SK-N-SH (cell line): ENCODE measurements at regions not wholly inside any gene's neighbourhood (a gene's known extent, or its start where the extent isn't known, plus 50 kb on each side); places are given as distances from the start of the nearest gene placed in this dataset.

Source experiments
- CTCF ChIA-PET: fragments of 300-600, 350-600 bp; formaldehyde crosslinking; extraction: SDS; loops from one replicate; lab custom pipeline; 2021; lab: Yijun Ruan, JAX
- POLR2A ChIA-PET: fragments of 350-600 bp; sonication (Branson Sonifier 250); formaldehyde crosslinking; extraction: SDS; loops from one replicate; lab custom pipeline; 2020; ENCODE audit warnings: antibody characterized with exemption, inconsistent platforms; lab: Yijun Ruan, JAX
- DNase-seq: peaks from one replicate; pipeline ENCODE4 v3.0.0; 2012
- H2AFZ ChIP-seq: fragments of 200-600 bp; sonication (generic); 2 replicates; pipeline ENCODE4 v1.8.1; 2016; ENCODE audit warnings: antibody characterized with exemption, mild to moderate bottlenecking, low read depth
- H3F3A ChIP-seq: fragments of 200-600 bp; sonication (generic); replicated peaks from 2 replicates; pipeline ENCODE3; 2016; ENCODE audit warnings: antibody characterized with exemption, mild to moderate bottlenecking; ENCODE audit not compliant: insufficient read depth
- H3K27ac ChIP-seq, 2 experiments: fragments of 200-500 bp in 1 of 2; fragments of 200-600 bp in 1 of 2; sonication (Bioruptor generic) in 1 of 2; sonication (generic), shearing (Covaris generic) in 1 of 2; 2 replicates each; pipeline versions ENCODE4 v1.5.1 to v1.6.1; 2014 to 2016; ENCODE audit warnings: low read depth in 2 of 2, inconsistent platforms in 1 of 2, low read length in 1 of 2, mild to moderate bottlenecking in 1 of 2, mixed read lengths in 1 of 2
- H3K27me3 ChIP-seq: fragments of 200-600 bp; sonication (generic), shearing (Covaris generic); 2 replicates; pipeline ENCODE4 v1.6.1; 2016; ENCODE audit warnings: mixed run types; ENCODE audit not compliant: insufficient read depth
- H3K36me3 ChIP-seq, 2 experiments: fragments of 200-500 bp in 1 of 2; fragments of 200-600 bp in 1 of 2; sonication (Bioruptor generic) in 1 of 2; sonication (generic) in 1 of 2; replicated peaks in 1 of 2; 2 replicates each; pipeline versions ENCODE3 to v1.5.1; 2014 to 2016; ENCODE audit warnings: low read length in 1 of 2, mild to moderate bottlenecking in 1 of 2; ENCODE audit not compliant: insufficient read depth in 2 of 2, control insufficient read depth in 1 of 2
- H3K4me1 ChIP-seq, 2 experiments: fragments of 200-500 bp in 1 of 2; fragments of 200-600 bp in 1 of 2; sonication (Bioruptor generic) in 1 of 2; sonication (generic), shearing (Covaris generic) in 1 of 2; 2 replicates each; pipeline versions ENCODE4 v1.5.1 to v1.6.1; 2014 to 2016; ENCODE audit warnings: low read depth in 1 of 2, low read length in 1 of 2, mixed run types in 1 of 2; ENCODE audit not compliant: insufficient read depth in 2 of 2, control insufficient read depth in 1 of 2
- H3K4me2 ChIP-seq: fragments of 200-600 bp; sonication (generic), shearing (Covaris generic); 2 replicates; pipeline ENCODE4 v1.6.1; 2017; ENCODE audit warnings: mixed run types
- H3K4me3 ChIP-seq, 2 experiments: fragments of 200-500 bp in 1 of 2; fragments of 200-600 bp in 1 of 2; sonication (Bioruptor generic) in 1 of 2; sonication (generic), shearing (Covaris generic) in 1 of 2; 2 replicates each; pipeline versions ENCODE4 v1.5.1 to v1.8.1; 2014 to 2016; ENCODE audit warnings: low read depth in 2 of 2, inconsistent platforms in 1 of 2, low read length in 1 of 2, mild to moderate bottlenecking in 1 of 2, mixed read lengths in 1 of 2, moderate library complexity in 1 of 2
- H3K79me2 ChIP-seq: fragments of 200-600 bp; sonication (generic); 2 replicates; pipeline ENCODE4 v1.8.1; 2017; ENCODE audit warnings: mild to moderate bottlenecking; ENCODE audit not compliant: insufficient read depth
- H3K9ac ChIP-seq: fragments of 200-600 bp; sonication (generic); 2 replicates; pipeline ENCODE4 v1.6.1; 2017; ENCODE audit warnings: mixed run types
- H3K9me2 ChIP-seq: fragments of 200-600 bp; sonication (generic); 2 replicates; pipeline ENCODE4 v1.6.1; 2017; ENCODE audit warnings: mixed run types
- H3K9me3 ChIP-seq: fragments of 200-600 bp; sonication (generic); 2 replicates; pipeline ENCODE4 v1.6.1; 2017; ENCODE audit warnings: mixed run types, mild to moderate bottlenecking, moderate library complexity
- H4K20me1 ChIP-seq: fragments of 200-600 bp; sonication (generic); 2 replicates; pipeline ENCODE4 v1.6.1; 2017; ENCODE audit warnings: mild to moderate bottlenecking, mixed run types; ENCODE audit not compliant: insufficient read depth
- FOXJ3 ChIP-seq: sonication (generic); formaldehyde crosslinking; IDR thresholded peaks from 2 replicates; pipeline ENCODE4 v1.5.1; 2020; ENCODE audit warnings: mild to moderate bottlenecking, missing genetic modification reagents
- FOXM1 ChIP-seq: IDR thresholded peaks from 2 replicates; pipeline ENCODE4 v1.4.0; 2012; ENCODE audit warnings: low read depth, mild to moderate bottlenecking
- MEF2A ChIP-seq: IDR thresholded peaks from 2 replicates; pipeline ENCODE4 v1.4.0; 2012; ENCODE audit warnings: low read depth, borderline replicate concordance
- NFIC ChIP-seq: IDR thresholded peaks from 2 replicates; pipeline ENCODE4 v1.4.0; 2012; ENCODE audit warnings: borderline replicate concordance
- SIN3A ChIP-seq: IDR thresholded peaks from 2 replicates; pipeline ENCODE4 v1.6.1; 2012; ENCODE audit warnings: low read depth, mild to moderate bottlenecking, low read length, moderate library complexity, borderline replicate concordance
- USF1 ChIP-seq: IDR thresholded peaks from 2 replicates; pipeline ENCODE4 v1.4.0; 2012; ENCODE audit warnings: low read depth, borderline replicate concordance
- YY1 ChIP-seq: IDR thresholded peaks from 2 replicates; pipeline ENCODE4 v1.4.0; 2012; ENCODE audit warnings: low read depth, mild to moderate bottlenecking
- WGBS: methylation state at CpG from one replicate; pipeline ENCODE4 v1.1.6; 2017; ENCODE audit warnings: low lambda C conversion rate; 5-methylcytosine and 5-hydroxymethylcytosine counted together
- TF ChIP-seq, protein P1 (sequence below): IDR thresholded peaks from 2 replicates; pipeline ENCODE4 v1.4.0; 2012; ENCODE audit warnings: low read depth, borderline replicate concordance
- TF ChIP-seq, protein P2 (sequence below): IDR thresholded peaks from 2 replicates; pipeline ENCODE4; 2012
- TF ChIP-seq, protein P3 (sequence below): IDR thresholded peaks from 2 replicates; pipeline ENCODE4 v1.6.1; 2012; ENCODE audit warnings: mild to moderate bottlenecking, low read depth, low read length, moderate library complexity

- Histone ChIP-seq H3K79me2 (no peaks in the 10 kb centered on the region), H4K20me1 (no peaks in the 10 kb centered on the region), H3F3A (no peaks in the 10 kb centered on the region), H3K27ac (no peak overlapping the region), H3K27me3 (no peaks in the 10 kb centered on the region), H3K4me1 (peaks cover 0 to 13% of the 10 kb centered on the region in 2 experiments; a peak in 2 of 4 replicates), H3K4me3 (no peak overlapping the region), H3K9me3 (no peaks in the 10 kb centered on the region), H3K36me3 (no peaks in the 10 kb centered on the region), H2AFZ (no peak overlapping the region), H3K9ac (no peak overlapping the region), H3K9me2 (no peaks in the 10 kb centered on the region), H3K4me2 (no peak overlapping the region)
- ChIA-PET POLR2A (no interaction called here), CTCF (interaction anchor here (1.6 kb wide), 1 partner anchor 433 kb away, joined by 4 read pairs; no protein-coding TSS in a partner anchor)
- DNase-seq = no peak
- TF ChIP-seq, protein P1, sequence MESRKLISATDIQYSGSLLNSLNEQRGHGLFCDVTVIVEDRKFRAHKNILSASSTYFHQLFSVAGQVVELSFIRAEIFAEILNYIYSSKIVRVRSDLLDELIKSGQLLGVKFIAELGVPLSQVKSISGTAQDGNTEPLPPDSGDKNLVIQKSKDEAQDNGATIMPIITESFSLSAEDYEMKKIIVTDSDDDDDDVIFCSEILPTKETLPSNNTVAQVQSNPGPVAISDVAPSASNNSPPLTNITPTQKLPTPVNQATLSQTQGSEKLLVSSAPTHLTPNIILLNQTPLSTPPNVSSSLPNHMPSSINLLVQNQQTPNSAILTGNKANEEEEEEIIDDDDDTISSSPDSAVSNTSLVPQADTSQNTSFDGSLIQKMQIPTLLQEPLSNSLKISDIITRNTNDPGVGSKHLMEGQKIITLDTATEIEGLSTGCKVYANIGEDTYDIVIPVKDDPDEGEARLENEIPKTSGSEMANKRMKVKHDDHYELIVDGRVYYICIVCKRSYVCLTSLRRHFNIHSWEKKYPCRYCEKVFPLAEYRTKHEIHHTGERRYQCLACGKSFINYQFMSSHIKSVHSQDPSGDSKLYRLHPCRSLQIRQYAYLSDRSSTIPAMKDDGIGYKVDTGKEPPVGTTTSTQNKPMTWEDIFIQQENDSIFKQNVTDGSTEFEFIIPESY = no peak
- 73% methylated on average over 5 of the region's 5 CpGs for WGBS
These were observed 55.2 kb upstream of the WDR26 start for GRCh38 chr1:224489534-224490365.

DNA sequence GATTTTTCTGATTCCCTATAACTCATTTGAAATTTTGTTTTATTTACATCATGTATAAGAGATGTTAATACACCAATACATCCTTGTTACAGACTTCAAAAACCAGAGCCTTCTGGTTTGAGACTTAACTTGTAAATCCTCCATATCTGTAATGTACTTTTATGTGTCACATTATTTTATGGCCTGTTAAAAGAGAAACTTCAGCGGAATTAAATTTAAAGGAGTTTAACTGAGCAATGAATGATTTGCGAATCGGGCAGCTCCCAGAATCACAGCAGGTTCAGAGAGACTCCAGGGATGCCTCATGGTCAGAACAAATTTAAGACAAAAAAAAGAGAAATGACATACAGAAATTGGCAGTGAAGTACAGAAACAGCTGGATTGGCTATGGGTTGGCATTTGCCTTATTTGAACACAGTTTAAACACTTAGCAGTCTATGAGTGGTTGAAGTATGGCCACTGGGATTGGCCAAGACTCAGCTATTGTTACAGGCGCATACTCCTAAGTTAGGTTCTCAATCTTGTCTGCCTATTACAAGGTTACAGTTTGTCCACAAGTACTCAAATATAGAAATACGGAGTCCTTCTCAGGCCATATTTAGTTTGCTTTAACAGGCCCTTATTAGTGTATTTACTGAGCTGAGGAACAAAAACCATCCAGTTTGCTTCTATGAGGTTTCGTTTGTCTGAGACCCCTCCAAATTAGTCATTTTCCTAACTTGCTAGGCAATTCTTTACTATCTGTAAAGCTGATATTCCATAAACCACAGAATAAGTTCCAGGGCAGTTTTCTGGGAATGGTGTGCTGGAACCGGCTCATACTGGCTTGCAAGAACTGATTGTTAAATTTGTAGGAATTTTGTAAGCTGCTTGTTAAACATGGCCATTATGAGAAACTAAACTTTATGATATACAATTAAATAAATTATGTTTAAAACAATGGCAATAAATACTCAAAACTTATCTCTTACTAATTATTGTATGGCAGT lies 56.2 kb upstream of the WDR26 start:
- POLR2A ChIA-PET = no interaction called here
- no peak for TF ChIP-seq MEF2A
- no peak for TF ChIP-seq FOXJ3 (CRISPR knock-in tag)
- TF ChIP-seq, protein P2, sequence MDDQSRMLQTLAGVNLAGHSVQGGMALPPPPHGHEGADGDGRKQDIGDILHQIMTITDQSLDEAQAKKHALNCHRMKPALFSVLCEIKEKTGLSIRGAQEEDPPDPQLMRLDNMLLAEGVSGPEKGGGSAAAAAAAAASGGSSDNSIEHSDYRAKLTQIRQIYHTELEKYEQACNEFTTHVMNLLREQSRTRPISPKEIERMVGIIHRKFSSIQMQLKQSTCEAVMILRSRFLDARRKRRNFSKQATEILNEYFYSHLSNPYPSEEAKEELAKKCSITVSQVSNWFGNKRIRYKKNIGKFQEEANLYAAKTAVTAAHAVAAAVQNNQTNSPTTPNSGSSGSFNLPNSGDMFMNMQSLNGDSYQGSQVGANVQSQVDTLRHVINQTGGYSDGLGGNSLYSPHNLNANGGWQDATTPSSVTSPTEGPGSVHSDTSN = no peak
- TF ChIP-seq YY1 = no peak
- TF ChIP-seq, protein P3, sequence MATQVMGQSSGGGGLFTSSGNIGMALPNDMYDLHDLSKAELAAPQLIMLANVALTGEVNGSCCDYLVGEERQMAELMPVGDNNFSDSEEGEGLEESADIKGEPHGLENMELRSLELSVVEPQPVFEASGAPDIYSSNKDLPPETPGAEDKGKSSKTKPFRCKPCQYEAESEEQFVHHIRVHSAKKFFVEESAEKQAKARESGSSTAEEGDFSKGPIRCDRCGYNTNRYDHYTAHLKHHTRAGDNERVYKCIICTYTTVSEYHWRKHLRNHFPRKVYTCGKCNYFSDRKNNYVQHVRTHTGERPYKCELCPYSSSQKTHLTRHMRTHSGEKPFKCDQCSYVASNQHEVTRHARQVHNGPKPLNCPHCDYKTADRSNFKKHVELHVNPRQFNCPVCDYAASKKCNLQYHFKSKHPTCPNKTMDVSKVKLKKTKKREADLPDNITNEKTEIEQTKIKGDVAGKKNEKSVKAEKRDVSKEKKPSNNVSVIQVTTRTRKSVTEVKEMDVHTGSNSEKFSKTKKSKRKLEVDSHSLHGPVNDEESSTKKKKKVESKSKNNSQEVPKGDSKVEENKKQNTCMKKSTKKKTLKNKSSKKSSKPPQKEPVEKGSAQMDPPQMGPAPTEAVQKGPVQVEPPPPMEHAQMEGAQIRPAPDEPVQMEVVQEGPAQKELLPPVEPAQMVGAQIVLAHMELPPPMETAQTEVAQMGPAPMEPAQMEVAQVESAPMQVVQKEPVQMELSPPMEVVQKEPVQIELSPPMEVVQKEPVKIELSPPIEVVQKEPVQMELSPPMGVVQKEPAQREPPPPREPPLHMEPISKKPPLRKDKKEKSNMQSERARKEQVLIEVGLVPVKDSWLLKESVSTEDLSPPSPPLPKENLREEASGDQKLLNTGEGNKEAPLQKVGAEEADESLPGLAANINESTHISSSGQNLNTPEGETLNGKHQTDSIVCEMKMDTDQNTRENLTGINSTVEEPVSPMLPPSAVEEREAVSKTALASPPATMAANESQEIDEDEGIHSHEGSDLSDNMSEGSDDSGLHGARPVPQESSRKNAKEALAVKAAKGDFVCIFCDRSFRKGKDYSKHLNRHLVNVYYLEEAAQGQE = no peak
- no peak for TF ChIP-seq NFIC
- TF ChIP-seq USF1 = no peak
- TF ChIP-seq, protein P1 = no peak
- no peak for TF ChIP-seq SIN3A
- TF ChIP-seq FOXM1 = no peak

More for the DNA sequence above, 56.2 kb upstream of the WDR26 start:
- Histone ChIP-seq H2AFZ (no peak overlapping the region), H3K9me2 (no peaks in the 10 kb centered on the region), H3F3A (no peaks in the 10 kb centered on the region), H3K79me2 (no peaks in the 10 kb centered on the region), H3K36me3 (no peaks in the 10 kb centered on the region), H3K27me3 (no peaks in the 10 kb centered on the region), H3K9me3 (no peaks in the 10 kb centered on the region), H3K4me1 (peaks cover 0 to 16% of the 10 kb centered on the region in 2 experiments; a peak in 3 of 4 replicates), H4K20me1 (no peaks in the 10 kb centered on the region), H3K4me2 (no peak overlapping the region), H3K27ac (no peak overlapping the region), H3K4me3 (no peak overlapping the region), H3K9ac (no peak overlapping the region)
- 92% methylated on average over 7 of the region's 7 CpGs for WGBS
- CTCF ChIA-PET = interaction anchor here (1.0 to 2.5 kb wide), 3 partner anchors 13 to 33 kb away, joined by 3 to 8 read pairs (median 3); no protein-coding TSS in a partner anchor
- DNase-seq = no peak
